Smooth muscle cell (in vitro differentiated cells): ENCODE measurements at regions not wholly inside any gene's neighbourhood (a gene's known extent, or its start where the extent isn't known, plus 50 kb on each side); places are given as distances from the start of the nearest gene placed in this dataset.

Experiments used
- DNase-seq: peaks from one replicate; lab custom pipeline; 2025; ENCODE audit not compliant: unreplicated experiment; lab: John Stamatoyannopoulos, UW
- H2AFZ ChIP-seq: fragments of 200-600 bp; sonication (generic); 2 replicates; pipeline ENCODE4 v1.6.0; 2016; ENCODE audit warnings: antibody characterized with exemption, low read depth, mild to moderate bottlenecking
- H3F3A ChIP-seq: fragments of 200-600 bp; sonication (generic); 2 replicates; pipeline ENCODE4 v1.6.0; 2017; ENCODE audit warnings: antibody characterized with exemption, low read depth
- H3K27ac ChIP-seq: fragments of 200-600 bp; sonication (generic); 2 replicates; pipeline ENCODE4 v1.5.1; 2016; ENCODE audit warnings: low read depth, mild to moderate bottlenecking
- H3K27me3 ChIP-seq: fragments of 200-600 bp; sonication (generic); 2 replicates; pipeline ENCODE4 v1.6.1; 2016; ENCODE audit warnings: low read depth, mild to moderate bottlenecking
- H3K36me3 ChIP-seq: fragments of 200-600 bp; sonication (generic); 2 replicates; pipeline ENCODE4 v1.5.1; 2016; ENCODE audit warnings: low read depth
- H3K4me1 ChIP-seq: fragments of 200-600 bp; sonication (generic); 2 replicates; pipeline ENCODE4 v1.5.1; 2016; ENCODE audit warnings: low read depth
- H3K4me2 ChIP-seq: fragments of 200-600 bp; sonication (generic); 2 replicates; pipeline ENCODE4 v1.6.0; 2016; ENCODE audit warnings: mild to moderate bottlenecking
- H3K4me3 ChIP-seq: fragments of 200-600 bp; sonication (generic); 2 replicates; pipeline ENCODE4 v1.5.1; 2016; ENCODE audit warnings: mild to moderate bottlenecking
- H3K79me2 ChIP-seq: fragments of 200-600 bp; sonication (generic); 2 replicates; pipeline ENCODE4 v1.6.0; 2016; ENCODE audit warnings: low read depth, mild to moderate bottlenecking
- H3K9ac ChIP-seq: fragments of 200-600 bp; sonication (generic); 2 replicates; pipeline ENCODE4 v1.6.0; 2016; ENCODE audit warnings: low read depth
- H3K9me3 ChIP-seq: fragments of 200-600 bp; sonication (generic); replicated peaks from 2 replicates; pipeline ENCODE4 v1.5.1; 2016; ENCODE audit warnings: low read depth
- H4K20me1 ChIP-seq: fragments of 200-600 bp; sonication (generic); 2 replicates; pipeline ENCODE4 v1.6.0; 2016; ENCODE audit warnings: low read depth
- CTCF ChIP-seq: fragments of 200-600 bp; sonication (generic); IDR thresholded peaks from 2 replicates; pipeline ENCODE4 v1.5.1; 2017; ENCODE audit warnings: borderline replicate concordance, mild to moderate bottlenecking, antibody characterized with exemption; ENCODE audit not compliant: insufficient read depth, poor library complexity, severe bottlenecking
- WGBS: methylation state at CpG from one replicate; pipeline ENCODE4 v1.1.7; 2016; ENCODE audit warnings: low lambda C conversion rate; 5-methylcytosine and 5-hydroxymethylcytosine counted together

DNA sequence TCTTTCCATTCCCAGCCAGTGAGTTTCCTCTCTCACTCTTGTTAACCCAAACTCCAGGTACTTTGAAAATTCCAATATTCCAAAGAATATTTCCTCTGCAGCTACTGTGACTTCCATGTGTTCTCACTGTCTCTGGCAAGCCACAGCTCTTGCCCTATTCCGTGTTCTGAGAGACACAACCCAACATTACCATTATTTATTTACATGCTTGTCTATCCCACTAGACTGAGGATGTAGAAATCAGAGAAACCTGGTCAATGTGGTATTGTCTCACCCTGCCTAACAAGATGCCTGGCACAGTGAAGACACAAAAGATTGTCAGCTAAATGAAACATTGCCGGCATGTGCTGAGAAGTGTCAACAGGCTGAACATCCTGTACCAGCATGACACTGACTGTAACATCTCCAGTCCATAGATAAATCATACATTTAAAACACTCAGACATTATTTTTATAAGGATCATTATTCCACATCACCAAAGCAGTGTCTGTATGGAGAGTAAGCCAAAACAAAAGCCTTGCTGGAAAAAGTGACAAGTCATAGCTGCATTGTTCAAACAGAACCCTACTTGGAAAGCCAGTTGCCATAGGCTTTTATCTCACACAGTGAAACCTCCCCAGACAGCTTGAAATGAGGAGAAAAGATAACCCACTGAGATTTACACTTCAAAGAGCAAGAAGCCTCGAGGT is 72.3 kb downstream of the SIPA1L2 start:
- H3K36me3 ChIP-seq = no peaks in the 10 kb centered on the region
- peaks cover 1% of the 10 kb centered on the region for H4K20me1 ChIP-seq
- no peak for TF ChIP-seq CTCF
- no peak overlapping the region for H3K9ac ChIP-seq
- H3K4me1 ChIP-seq = peaks cover 82% of the 10 kb centered on the region
- H3K4me2 ChIP-seq = peak overlapping the region; percentile 68
- DNase-seq = no peak
- H3K79me2 ChIP-seq = peaks cover 60% of the 10 kb centered on the region
- H3K9me3 ChIP-seq = no peaks in the 10 kb centered on the region
- peaks cover 45% of the 10 kb centered on the region for H3F3A ChIP-seq
- no peak overlapping the region for H2AFZ ChIP-seq
- WGBS = 34% methylated on average over 3 of the region's 3 CpGs
- no peak overlapping the region for H3K4me3 ChIP-seq
- no peaks in the 10 kb centered on the region for H3K27me3 ChIP-seq
- peak overlapping the region; percentile 91 for H3K27ac ChIP-seq

- TF ChIP-seq CTCF = no peak
- H3K79me2 ChIP-seq = peaks cover 54% of the 10 kb centered on the region
- H3K9me3 ChIP-seq = no peaks in the 10 kb centered on the region
- DNase-seq = no peak
- H3K4me2 ChIP-seq = peak overlapping the region; percentile 68
- WGBS = 40% methylated on average over 7 of the region's 7 CpGs
- H3F3A ChIP-seq = peaks cover 51% of the 10 kb centered on the region
- peaks cover 77% of the 10 kb centered on the region for H3K4me1 ChIP-seq
- no peak overlapping the region for H3K9ac ChIP-seq
- no peaks in the 10 kb centered on the region for H3K36me3 ChIP-seq
- no peak overlapping the region for H2AFZ ChIP-seq
- H4K20me1 ChIP-seq = no peaks in the 10 kb centered on the region
- peak overlapping the region; percentile 91 for H3K27ac ChIP-seq
- H3K27me3 ChIP-seq = no peaks in the 10 kb centered on the region
- H3K4me3 ChIP-seq = no peak overlapping the region
These were observed 72.8 kb downstream of the SIPA1L2 start for GRCh38 chr1:232557096-232557495.

- Histone ChIP-seq H3K27ac (peak overlapping the region; percentile 91), H2AFZ (no peak overlapping the region), H3K9ac (peak overlapping the region; percentile 24), H4K20me1 (no peaks in the 10 kb centered on the region), H3K4me2 (peak overlapping the region; percentile 68), H3K79me2 (peaks cover 47% of the 10 kb centered on the region), H3K4me3 (no peak overlapping the region), H3K4me1 (peaks cover 76% of the 10 kb centered on the region), H3K36me3 (no peaks in the 10 kb centered on the region), H3K27me3 (no peaks in the 10 kb centered on the region), H3K9me3 (no peaks in the 10 kb centered on the region), H3F3A (peaks cover 57% of the 10 kb centered on the region)
- WGBS = 10% methylated on average over 5 of the region's 5 CpGs
- no peak for TF ChIP-seq CTCF
- no peak for DNase-seq
These were observed 73.6 kb downstream of the SIPA1L2 start for GRCh38 chr1:232556351-232556750.
